ENCODE measurements at regions not wholly inside any gene's neighbourhood (a gene's known extent, or its start where the extent isn't known, plus 50 kb on each side); places are given as distances from the start of the nearest gene placed in this dataset.
"Not testable (repeated sequence)": the region's sequence is repeated elsewhere in the genome, so short reads cannot be mapped to it uniquely, and the experiment has no call there.

GRCh38 chr5:19229179-19229835 is 758.7 kb downstream of the CDH18 start:
- Histone ChIP-seq H3K27me3 (ENCODE audit: control insufficient read depth in 1 of 2, insufficient read depth in 2 of 2, low read length in 2 of 2) (no peaks in the 10 kb centered on the region), H3K4me1 (ENCODE audit: control insufficient read depth in 2 of 2, insufficient read depth in 2 of 2, low read length in 1 of 2) (no peaks in the 10 kb centered on the region), H3K27ac (ENCODE audit: low read depth in 2 of 2, low read length in 1 of 2) (no peak overlapping the region), H3K4me3 (ENCODE audit: low read depth in 1 of 2, low read length in 2 of 2) (no peak overlapping the region), H3K36me3 (ENCODE audit: control insufficient read depth in 2 of 2, insufficient read depth in 2 of 2, low read length in 1 of 2) (no peaks in the 10 kb centered on the region), H3K9me3 (ENCODE audit: control insufficient read depth in 2 of 2, insufficient read depth in 1 of 2, low read depth in 1 of 2, low read length in 1 of 2) (no peaks in the 10 kb centered on the region)
- 89 to 94% methylated on average over 3 of the region's 3 CpGs for WGBS, 2 donors

DNA sequence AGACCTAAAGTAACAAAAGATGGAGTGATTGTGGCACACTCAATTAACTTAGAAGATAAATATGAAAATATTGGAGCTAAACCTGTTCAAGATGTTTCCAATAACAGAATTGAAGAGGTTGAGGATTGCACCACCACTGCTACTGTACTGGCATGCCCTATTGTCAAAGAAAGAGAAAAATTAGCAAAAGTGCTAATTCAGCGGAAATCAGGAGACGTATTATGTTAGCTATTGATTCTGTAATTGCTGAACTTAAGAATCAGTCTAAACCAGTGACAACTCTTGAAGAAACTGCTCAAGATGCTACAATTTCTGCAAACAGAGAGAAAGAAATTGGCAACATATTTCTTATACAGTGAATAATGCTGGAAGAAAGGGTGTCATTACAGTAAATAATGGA is 754.4 kb downstream of the CDH18 start:
- H3K9me3 ChIP-seq (ENCODE audit: control insufficient read depth in 2 of 2, insufficient read depth in 1 of 2, low read depth in 1 of 2, low read length in 1 of 2): no peaks in the 10 kb centered on the region
- H3K36me3 ChIP-seq (ENCODE audit: control insufficient read depth in 2 of 2, insufficient read depth in 2 of 2, low read length in 1 of 2): no peaks in the 10 kb centered on the region
- no peaks in the 10 kb centered on the region for H3K27me3 ChIP-seq (ENCODE audit: control insufficient read depth in 1 of 2, insufficient read depth in 2 of 2, low read length in 2 of 2)
- H3K4me1 ChIP-seq (ENCODE audit: control insufficient read depth in 2 of 2, insufficient read depth in 2 of 2, low read length in 1 of 2): no peaks in the 10 kb centered on the region
- WGBS, 2 donors: 94 to 95% methylated on average over 2 of the region's 2 CpGs
- H3K27ac ChIP-seq (ENCODE audit: low read depth in 2 of 2, low read length in 1 of 2): no peak overlapping the region
- no peak overlapping the region for H3K4me3 ChIP-seq (ENCODE audit: low read depth in 1 of 2, low read length in 2 of 2)

DNA sequence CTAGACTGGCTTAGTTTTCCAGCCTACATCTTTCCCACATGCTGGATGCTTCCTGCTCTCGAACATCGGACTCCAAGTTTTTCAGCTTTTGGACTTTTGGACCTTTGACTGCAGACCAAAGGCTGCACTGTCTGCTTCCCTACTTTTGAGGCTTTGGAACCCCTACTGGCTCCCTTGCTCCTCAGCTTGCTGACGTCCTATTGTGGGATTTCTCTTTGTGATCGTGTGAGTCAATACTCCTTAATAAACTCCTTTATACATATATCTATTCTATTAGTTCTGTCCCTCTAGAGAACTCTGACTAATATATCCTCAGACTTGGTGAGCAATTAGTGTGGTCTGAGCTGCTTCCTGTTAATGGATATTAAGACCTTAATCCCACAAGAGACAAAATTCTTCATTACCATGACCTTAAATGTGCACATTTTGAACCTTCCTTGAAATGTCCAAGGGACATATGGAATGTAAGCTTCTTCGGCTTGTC is 752.9 kb downstream of the CDH18 start:
- Histone ChIP-seq H3K27me3 (ENCODE audit: control insufficient read depth in 1 of 2, insufficient read depth in 2 of 2, low read length in 2 of 2) (no peaks in the 10 kb centered on the region), H3K36me3 (ENCODE audit: control insufficient read depth in 2 of 2, insufficient read depth in 2 of 2, low read length in 1 of 2) (no peaks in the 10 kb centered on the region), H3K9me3 (ENCODE audit: control insufficient read depth in 2 of 2, insufficient read depth in 1 of 2, low read depth in 1 of 2, low read length in 1 of 2) (no peaks in the 10 kb centered on the region), H3K4me3 (ENCODE audit: low read depth in 1 of 2, low read length in 2 of 2) (no peak overlapping the region), H3K27ac (ENCODE audit: low read depth in 2 of 2, low read length in 1 of 2) (no peak overlapping the region), H3K4me1 (ENCODE audit: control insufficient read depth in 2 of 2, insufficient read depth in 2 of 2, low read length in 1 of 2) (no peaks in the 10 kb centered on the region)
- WGBS, 2 donors: 70 to 71% methylated on average over 5 of the region's 5 CpGs

DNA sequence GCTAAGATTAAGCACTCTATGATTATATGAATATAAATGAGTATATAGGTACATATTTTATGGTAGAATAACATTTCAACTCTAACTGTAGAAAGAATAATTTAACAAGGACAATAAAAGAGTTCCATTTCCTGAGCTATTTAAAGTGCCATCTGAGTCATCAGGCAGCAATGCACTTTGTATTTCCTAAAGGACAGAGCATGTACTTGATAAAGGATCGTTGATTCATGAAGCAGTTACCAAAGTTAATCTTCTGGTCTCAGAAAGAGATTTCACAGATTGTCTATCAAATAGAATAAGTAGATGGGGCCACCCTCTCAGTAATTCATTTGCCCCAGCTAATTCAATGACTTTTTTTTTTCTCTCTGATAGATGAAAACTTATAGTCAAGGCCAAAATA is 747.8 kb downstream of the CDH18 start:
- Histone ChIP-seq H3K9me3 (ENCODE audit: control insufficient read depth in 2 of 2, insufficient read depth in 1 of 2, low read depth in 1 of 2, low read length in 1 of 2) (no peaks in the 10 kb centered on the region), H3K27me3 (ENCODE audit: control insufficient read depth in 1 of 2, insufficient read depth in 2 of 2, low read length in 2 of 2) (no peaks in the 10 kb centered on the region), H3K4me1 (ENCODE audit: control insufficient read depth in 2 of 2, insufficient read depth in 2 of 2, low read length in 1 of 2) (no peaks in the 10 kb centered on the region), H3K4me3 (ENCODE audit: low read depth in 1 of 2, low read length in 2 of 2) (no peak overlapping the region), H3K27ac (ENCODE audit: low read depth in 2 of 2, low read length in 1 of 2) (no peak overlapping the region), H3K36me3 (ENCODE audit: control insufficient read depth in 2 of 2, insufficient read depth in 2 of 2, low read length in 1 of 2) (no peaks in the 10 kb centered on the region)
- 23 to 26% methylated on average over 1 of the region's 1 CpG for WGBS, 2 donors

DNA sequence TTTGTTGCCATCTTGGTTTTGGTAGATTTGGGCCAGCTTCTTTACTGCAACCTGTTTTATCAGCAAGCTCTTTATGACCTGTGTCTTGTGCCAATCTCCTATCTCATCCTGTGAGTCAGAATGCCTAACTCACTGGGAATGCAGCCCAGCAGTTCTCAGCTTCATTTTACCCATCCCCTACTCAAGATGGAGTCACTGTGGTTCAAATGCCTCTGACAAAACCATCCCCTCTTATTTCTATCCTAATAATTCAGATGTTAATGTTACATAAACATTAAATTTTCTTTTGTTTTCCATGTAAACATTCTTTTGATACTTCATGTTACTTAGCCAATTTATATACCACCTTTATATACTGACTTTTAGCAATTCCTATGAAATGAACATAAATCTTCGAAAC is 746.3 kb downstream of the CDH18 start:
- H3K9me3 ChIP-seq (ENCODE audit: control insufficient read depth in 2 of 2, insufficient read depth in 1 of 2, low read depth in 1 of 2, low read length in 1 of 2): no peaks in the 10 kb centered on the region
- no peaks in the 10 kb centered on the region for H3K36me3 ChIP-seq (ENCODE audit: control insufficient read depth in 2 of 2, insufficient read depth in 2 of 2, low read length in 1 of 2)
- no peaks in the 10 kb centered on the region for H3K27me3 ChIP-seq (ENCODE audit: control insufficient read depth in 1 of 2, insufficient read depth in 2 of 2, low read length in 2 of 2)
- no peak overlapping the region for H3K4me3 ChIP-seq (ENCODE audit: low read depth in 1 of 2, low read length in 2 of 2)
- no peak overlapping the region for H3K27ac ChIP-seq (ENCODE audit: low read depth in 2 of 2, low read length in 1 of 2)
- H3K4me1 ChIP-seq (ENCODE audit: control insufficient read depth in 2 of 2, insufficient read depth in 2 of 2, low read length in 1 of 2): no peaks in the 10 kb centered on the region
- 84% methylated on average over 1 of the region's 1 CpG for WGBS, 2 donors

- not testable (repeated sequence) for H3K4me3 ChIP-seq (ENCODE audit: low read depth in 1 of 2, low read length in 2 of 2); H3K36me3 ChIP-seq (ENCODE audit: control insufficient read depth in 2 of 2, insufficient read depth in 2 of 2, low read length in 1 of 2); H3K27ac ChIP-seq (ENCODE audit: low read depth in 2 of 2, low read length in 1 of 2); H3K4me1 ChIP-seq (ENCODE audit: control insufficient read depth in 2 of 2, insufficient read depth in 2 of 2, low read length in 1 of 2); H3K9me3 ChIP-seq (ENCODE audit: control insufficient read depth in 2 of 2, insufficient read depth in 1 of 2, low read depth in 1 of 2, low read length in 1 of 2); H3K27me3 ChIP-seq (ENCODE audit: control insufficient read depth in 1 of 2, insufficient read depth in 2 of 2, low read length in 2 of 2)
- WGBS, 2 donors: 81 to 88% methylated on average over 1 of the region's 1 CpG
These were observed 741.8 kb downstream of the CDH18 start for GRCh38 chr5:19246191-19246590.

DNA sequence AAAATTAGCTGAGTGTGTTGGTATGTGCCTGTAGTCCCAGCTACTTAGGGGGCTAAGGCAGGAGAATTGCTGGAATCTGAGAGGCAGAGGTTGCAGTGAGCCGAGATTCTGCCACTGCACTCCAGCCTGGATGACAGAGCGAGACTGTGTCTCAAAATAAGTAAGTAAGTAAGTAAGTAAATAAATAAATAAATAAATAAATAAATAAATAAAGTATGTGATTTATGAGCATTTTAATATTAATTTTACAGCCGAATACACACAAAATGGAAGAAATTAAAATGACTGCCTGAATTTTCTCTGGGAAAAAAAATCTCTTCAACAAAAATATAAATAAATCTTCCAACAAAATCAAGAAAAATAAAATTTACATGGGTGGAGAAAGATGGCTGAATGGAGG is 740.7 kb downstream of the CDH18 start:
- Histone ChIP-seq H3K27ac (ENCODE audit: low read depth in 2 of 2, low read length in 1 of 2) (no peak overlapping the region), H3K4me3 (ENCODE audit: low read depth in 1 of 2, low read length in 2 of 2) (no peak overlapping the region), H3K36me3 (ENCODE audit: control insufficient read depth in 2 of 2, insufficient read depth in 2 of 2, low read length in 1 of 2) (no peaks in the 10 kb centered on the region), H3K4me1 (ENCODE audit: control insufficient read depth in 2 of 2, insufficient read depth in 2 of 2, low read length in 1 of 2) (no peaks in the 10 kb centered on the region), H3K27me3 (ENCODE audit: control insufficient read depth in 1 of 2, insufficient read depth in 2 of 2, low read length in 2 of 2) (no peaks in the 10 kb centered on the region), H3K9me3 (ENCODE audit: control insufficient read depth in 2 of 2, insufficient read depth in 1 of 2, low read depth in 1 of 2, low read length in 1 of 2) (no peaks in the 10 kb centered on the region)
- 86 to 91% methylated on average over 3 of the region's 3 CpGs for WGBS, 2 donors

GRCh38 chr5:19256036-19256435 is 732.0 kb downstream of the CDH18 start:
- Histone ChIP-seq H3K4me1 (ENCODE audit: control insufficient read depth in 2 of 2, insufficient read depth in 2 of 2, low read length in 1 of 2) (no peaks in the 10 kb centered on the region), H3K4me3 (ENCODE audit: low read depth in 1 of 2, low read length in 2 of 2) (no peak overlapping the region), H3K9me3 (ENCODE audit: control insufficient read depth in 2 of 2, insufficient read depth in 1 of 2, low read depth in 1 of 2, low read length in 1 of 2) (peaks cover 0 to under 1% of the 10 kb centered on the region in 2 donors), H3K36me3 (ENCODE audit: control insufficient read depth in 2 of 2, insufficient read depth in 2 of 2, low read length in 1 of 2) (no peaks in the 10 kb centered on the region), H3K27me3 (ENCODE audit: control insufficient read depth in 1 of 2, insufficient read depth in 2 of 2, low read length in 2 of 2) (no peaks in the 10 kb centered on the region), H3K27ac (ENCODE audit: low read depth in 2 of 2, low read length in 1 of 2) (no peak overlapping the region)
- 43 to 51% methylated on average over 1 of the region's 1 CpG for WGBS, 2 donors

DNA sequence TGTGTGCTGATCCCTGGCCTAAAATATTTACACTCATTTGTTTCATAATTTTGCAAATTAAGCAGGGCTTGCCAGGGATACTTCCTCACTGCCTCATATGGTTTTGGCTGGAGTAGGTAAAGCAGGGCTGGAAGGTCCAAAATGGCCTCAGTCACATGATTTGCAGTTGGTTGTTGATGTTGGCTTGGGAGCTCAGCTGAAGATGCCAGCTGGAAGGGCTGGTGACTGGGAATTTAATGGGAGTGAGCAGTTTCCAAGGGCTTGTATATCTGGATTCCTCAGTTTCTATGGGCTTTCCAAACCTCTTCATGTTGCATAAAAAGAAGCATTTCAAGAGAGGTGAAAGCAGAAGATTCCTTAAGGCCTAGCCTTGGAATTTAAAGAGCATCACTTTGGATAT is 729.3 kb downstream of the CDH18 start:
- H3K9me3 ChIP-seq (ENCODE audit: control insufficient read depth in 2 of 2, insufficient read depth in 1 of 2, low read depth in 1 of 2, low read length in 1 of 2): peaks cover 0 to 3% of the 10 kb centered on the region in 2 donors
- H3K36me3 ChIP-seq (ENCODE audit: control insufficient read depth in 2 of 2, insufficient read depth in 2 of 2, low read length in 1 of 2): no peaks in the 10 kb centered on the region
- no peaks in the 10 kb centered on the region for H3K4me1 ChIP-seq (ENCODE audit: control insufficient read depth in 2 of 2, insufficient read depth in 2 of 2, low read length in 1 of 2)
- H3K27me3 ChIP-seq (ENCODE audit: control insufficient read depth in 1 of 2, insufficient read depth in 2 of 2, low read length in 2 of 2): no peaks in the 10 kb centered on the region
- no peak overlapping the region for H3K4me3 ChIP-seq (ENCODE audit: low read depth in 1 of 2, low read length in 2 of 2)
- H3K27ac ChIP-seq (ENCODE audit: low read depth in 2 of 2, low read length in 1 of 2): no peak overlapping the region

GRCh38 chr5:19261879-19262278 is 726.1 kb downstream of the CDH18 start:
- Histone ChIP-seq H3K27me3 (ENCODE audit: control insufficient read depth in 1 of 2, insufficient read depth in 2 of 2, low read length in 2 of 2) (no peaks in the 10 kb centered on the region), H3K9me3 (ENCODE audit: control insufficient read depth in 2 of 2, insufficient read depth in 1 of 2, low read depth in 1 of 2, low read length in 1 of 2) (peaks cover 0 to 3% of the 10 kb centered on the region in 2 donors), H3K36me3 (ENCODE audit: control insufficient read depth in 2 of 2, insufficient read depth in 2 of 2, low read length in 1 of 2) (no peaks in the 10 kb centered on the region), H3K4me3 (ENCODE audit: low read depth in 1 of 2, low read length in 2 of 2) (no peak overlapping the region), H3K27ac (ENCODE audit: low read depth in 2 of 2, low read length in 1 of 2) (no peak overlapping the region), H3K4me1 (ENCODE audit: control insufficient read depth in 2 of 2, insufficient read depth in 2 of 2, low read length in 1 of 2) (no peaks in the 10 kb centered on the region)
- 89 to 93% methylated on average over 4 of the region's 4 CpGs for WGBS, 2 donors

All from esophagus (tissue), 2 donors.